ENCODE measurements at regions not wholly inside any gene's neighbourhood (a gene's known extent, or its start where the extent isn't known, plus 50 kb on each side); places are given as distances from the start of the nearest gene placed in this dataset.
"Not testable (repeated sequence)": the region's sequence is repeated elsewhere in the genome, so short reads cannot be mapped to it uniquely, and the experiment has no call there.

DNA sequence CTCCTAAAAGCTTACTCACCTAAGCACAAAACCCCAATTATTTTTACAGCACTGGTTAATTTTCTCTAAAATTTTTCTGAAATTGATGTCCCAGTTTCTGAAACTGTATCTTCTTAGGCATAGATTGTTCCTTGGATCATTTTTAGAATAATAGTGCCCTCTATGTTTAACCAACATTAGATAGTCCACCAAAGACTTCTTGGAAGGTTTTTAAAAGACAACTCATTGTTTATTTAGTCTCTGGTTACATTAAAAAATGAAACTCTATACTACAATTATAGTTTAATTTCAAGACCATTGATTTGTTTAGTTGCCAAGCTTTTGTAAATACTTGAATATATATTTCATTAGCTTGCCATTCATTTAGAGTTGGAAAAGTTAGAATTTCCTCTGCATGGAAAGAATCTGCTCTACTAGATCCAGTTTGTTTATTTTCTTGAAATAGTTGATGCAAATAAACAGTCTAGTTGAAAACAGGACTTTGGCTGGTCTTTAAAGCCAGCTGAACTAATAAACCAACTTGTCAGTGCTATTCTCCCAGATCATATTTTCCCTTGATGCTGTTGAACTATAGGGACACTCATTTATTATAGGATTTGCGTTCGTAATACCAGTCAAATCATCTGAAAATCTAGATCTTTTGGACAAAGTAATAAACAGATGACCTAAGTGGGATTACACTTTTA lies 990.5 kb downstream of the TLE1 start:
- POLR2A ChIA-PET: no interaction called here
- H3K9me3 Mint-ChIP-seq: peaks cover 0 to 23% (median 6%) of the 10 kb centered on the region in 9 donors
- no peak overlapping the region for H3K4me3 Mint-ChIP-seq
- no peaks in the 10 kb centered on the region for H3K36me3 Mint-ChIP-seq
- H3K27ac Mint-ChIP-seq: no peak overlapping the region
- peaks cover 0 to 2% (median 0%) of the 10 kb centered on the region in 4 donors for H3K4me1 Mint-ChIP-seq
- no peak for DNase-seq
- ATAC-seq: no peak
- H3K27me3 Mint-ChIP-seq: peaks cover 0 to 3% (median 0%) of the 10 kb centered on the region in 5 donors

DNA sequence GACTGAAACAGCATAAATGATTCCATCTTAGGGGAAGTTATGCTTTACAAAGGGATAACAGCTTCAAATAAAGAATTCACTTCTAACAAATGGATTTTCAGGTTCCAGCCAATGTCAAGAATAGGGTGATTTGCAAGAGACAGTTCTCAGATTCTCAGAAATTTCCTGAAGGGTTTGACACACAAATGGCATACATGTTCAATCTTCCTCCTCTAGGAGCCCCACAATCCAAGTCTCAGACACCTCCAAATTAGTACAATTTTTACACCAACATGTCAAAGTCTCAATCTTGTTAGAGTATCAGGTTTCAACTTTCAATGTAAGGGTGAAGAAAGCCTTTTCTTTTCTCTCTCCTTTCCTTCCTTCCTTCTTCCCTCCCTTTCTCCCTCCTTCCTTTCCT lies 996.6 kb downstream of the TLE1 start:
- H3K27me3 Mint-ChIP-seq: peaks cover 0 to 3% (median 0%) of the 10 kb centered on the region in 5 donors
- H3K36me3 Mint-ChIP-seq: no peaks in the 10 kb centered on the region
- H3K4me3 Mint-ChIP-seq: no peak overlapping the region

DNA sequence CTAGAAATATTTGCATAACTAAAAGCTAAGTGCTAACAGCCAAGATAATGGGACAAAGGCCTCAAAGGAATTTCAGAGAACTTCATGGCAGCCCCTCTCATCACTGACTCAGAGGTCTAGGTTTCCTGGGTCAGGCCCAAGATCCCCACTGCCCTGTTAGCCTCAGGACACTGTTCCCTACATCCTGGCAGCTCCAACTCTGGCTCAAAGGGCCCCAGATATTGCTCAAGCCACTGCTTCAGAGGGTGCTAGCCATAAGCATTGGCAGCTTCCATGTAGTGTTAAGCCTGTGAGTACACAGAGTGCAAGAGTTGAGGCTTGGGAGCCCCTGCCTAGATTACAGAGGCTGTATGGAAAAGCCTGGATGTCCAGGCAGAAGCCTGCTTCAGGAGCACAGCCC lies 998.1 kb downstream of the TLE1 start:
- ATAC-seq (no peak), DNase-seq (no peak)
- H3K4me1 Mint-ChIP-seq: peaks cover 0 to 2% (median 0%) of the 10 kb centered on the region in 4 donors
- H3K27ac Mint-ChIP-seq: no peak overlapping the region
- H3K36me3 Mint-ChIP-seq: no peaks in the 10 kb centered on the region
- H3K9me3 Mint-ChIP-seq: peaks cover 2 to 22% (median 7%) of the 10 kb centered on the region in 9 donors
- H3K27me3 Mint-ChIP-seq: peaks cover 0 to 3% (median 0%) of the 10 kb centered on the region in 5 donors
- no peak overlapping the region for H3K4me3 Mint-ChIP-seq
- POLR2A ChIA-PET: no interaction called here

More for the DNA sequence above, 996.6 kb downstream of the TLE1 start:
- no peak for ATAC-seq
- POLR2A ChIA-PET: no interaction called here
- peaks cover 2 to 25% (median 7%) of the 10 kb centered on the region in 9 donors for H3K9me3 Mint-ChIP-seq
- H3K27ac Mint-ChIP-seq: no peak overlapping the region
- DNase-seq: no peak
- peaks cover 0 to 2% (median 0%) of the 10 kb centered on the region in 4 donors for H3K4me1 Mint-ChIP-seq

DNA sequence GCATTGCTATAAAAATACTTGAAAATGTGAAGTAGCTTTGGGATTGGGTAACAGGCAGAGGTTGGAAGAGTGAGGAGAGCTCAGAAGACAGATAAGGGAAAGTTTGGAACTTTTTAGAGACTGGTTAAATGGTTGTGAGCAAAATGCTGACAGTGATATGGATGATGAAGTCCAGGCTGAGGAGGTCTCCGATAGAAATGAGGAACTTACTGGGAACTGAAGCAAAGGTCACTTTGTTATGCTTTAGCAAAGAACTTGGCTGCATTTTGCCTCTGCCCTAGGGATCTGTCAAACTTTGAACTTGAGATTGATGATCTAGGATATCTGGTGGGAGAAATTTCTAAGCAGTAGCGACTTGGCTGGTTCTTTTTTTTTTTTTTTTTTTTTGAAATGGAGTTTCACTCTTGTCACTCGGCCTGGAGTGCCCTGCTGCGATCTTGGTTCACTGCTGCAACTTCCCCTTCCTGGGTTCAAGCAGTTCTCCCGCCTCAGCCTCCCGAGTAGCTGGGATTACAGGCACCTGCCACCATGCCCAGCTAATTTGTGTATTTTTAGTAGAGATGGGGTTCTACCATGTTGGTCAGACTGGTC lies 998.9 kb downstream of the TLE1 start:
- H3K4me3 Mint-ChIP-seq: no peak overlapping the region
- DNase-seq (no peak), ATAC-seq (no peak)
- POLR2A ChIA-PET: no interaction called here
- H3K27me3 Mint-ChIP-seq: peaks cover 0 to 3% (median 0%) of the 10 kb centered on the region in 5 donors
- H3K4me1 Mint-ChIP-seq: peaks cover 0 to 2% (median 0%) of the 10 kb centered on the region in 4 donors
- H3K36me3 Mint-ChIP-seq: no peaks in the 10 kb centered on the region
- peaks cover 2 to 21% (median 6%) of the 10 kb centered on the region in 9 donors for H3K9me3 Mint-ChIP-seq
- no peak overlapping the region for H3K27ac Mint-ChIP-seq

DNA sequence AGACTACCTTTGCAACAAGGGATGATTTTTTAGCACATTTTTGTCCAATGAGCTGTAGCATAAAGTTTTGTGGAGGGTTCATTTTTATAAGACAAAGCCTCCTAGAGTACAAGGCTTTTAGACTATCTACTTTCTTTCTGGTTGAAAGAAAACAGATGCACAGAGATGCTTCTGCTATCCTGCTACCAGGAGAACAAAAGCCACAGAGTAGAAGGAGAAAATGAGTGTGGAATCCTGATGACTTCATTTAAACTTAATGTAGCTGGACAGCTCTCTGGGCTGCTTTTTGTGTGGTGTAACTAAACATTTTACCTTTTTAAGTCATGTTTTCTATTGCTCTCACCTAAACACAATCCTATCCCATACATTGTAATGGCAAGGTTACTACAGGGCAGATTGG lies 1009.4 kb downstream of the TLE1 start:
- ATAC-seq (no peak), DNase-seq (no peak)
- H3K27me3 Mint-ChIP-seq: no peaks in the 10 kb centered on the region
- H3K9me3 Mint-ChIP-seq: peaks cover 0 to 8% (median 0%) of the 10 kb centered on the region in 9 donors
- no peaks in the 10 kb centered on the region for H3K4me1 Mint-ChIP-seq
- no peaks in the 10 kb centered on the region for H3K36me3 Mint-ChIP-seq
- POLR2A ChIA-PET: no interaction called here
- no peak overlapping the region for H3K27ac Mint-ChIP-seq
- H3K4me3 Mint-ChIP-seq: no peak overlapping the region

DNA sequence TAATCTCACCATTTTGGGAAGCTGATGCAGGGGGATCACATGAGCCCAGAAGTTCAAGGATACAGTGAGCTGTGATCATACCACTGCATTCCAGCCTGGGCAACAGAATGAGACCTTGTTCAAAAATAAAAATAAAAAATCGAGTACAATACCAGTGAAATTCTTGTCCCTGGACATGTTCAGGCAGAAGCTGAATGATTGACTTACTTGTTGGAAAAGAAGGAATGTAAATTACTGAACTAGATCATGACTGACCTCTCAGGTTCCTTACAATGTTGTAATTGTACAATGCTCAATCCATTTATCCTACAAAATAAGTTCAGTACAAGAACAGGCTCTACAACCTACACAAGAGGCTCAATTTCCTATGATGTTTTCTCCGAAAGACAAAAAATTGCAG lies 1010.4 kb downstream of the TLE1 start:
- H3K9me3 Mint-ChIP-seq: peaks cover 0 to 9% (median 0%) of the 10 kb centered on the region in 9 donors
- no peaks in the 10 kb centered on the region for H3K36me3 Mint-ChIP-seq
- no peak overlapping the region for H3K27ac Mint-ChIP-seq
- no peaks in the 10 kb centered on the region for H3K27me3 Mint-ChIP-seq
- H3K4me1 Mint-ChIP-seq: no peaks in the 10 kb centered on the region
- ATAC-seq (no peak), DNase-seq (no peak)
- no peak overlapping the region for H3K4me3 Mint-ChIP-seq
- POLR2A ChIA-PET: no interaction called here

DNA sequence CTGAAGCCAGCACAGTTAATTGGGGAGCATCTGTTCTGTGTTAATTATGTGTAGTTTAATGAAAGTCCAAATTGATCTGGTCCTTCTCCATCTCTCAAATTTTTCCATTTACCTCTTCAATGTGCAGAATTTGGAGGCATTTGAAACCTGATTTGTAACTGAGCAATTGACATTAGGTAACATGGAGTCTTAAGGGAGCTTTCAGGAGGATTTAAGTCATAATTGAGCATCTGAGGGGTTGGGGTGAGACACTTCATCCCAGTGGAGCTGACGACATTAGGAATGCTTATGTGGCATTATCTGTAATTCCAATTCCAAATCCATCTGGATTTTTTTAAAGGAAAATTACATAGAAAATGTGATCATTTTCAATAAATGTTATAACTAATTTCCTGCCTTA lies 1015.9 kb downstream of the TLE1 start:
- POLR2A ChIA-PET: no interaction called here
- Mint-ChIP-seq H3K27me3 (peaks cover 0 to 2% (median 0%) of the 10 kb centered on the region in 5 donors), H3K36me3 (no peaks in the 10 kb centered on the region), H3K4me3 (no peak overlapping the region), H3K9me3 (peaks cover under 1 to 19% (median 7%) of the 10 kb centered on the region in 9 donors), H3K27ac (no peak overlapping the region), H3K4me1 (no peaks in the 10 kb centered on the region)
- ATAC-seq (no peak), DNase-seq (no peak)

DNA sequence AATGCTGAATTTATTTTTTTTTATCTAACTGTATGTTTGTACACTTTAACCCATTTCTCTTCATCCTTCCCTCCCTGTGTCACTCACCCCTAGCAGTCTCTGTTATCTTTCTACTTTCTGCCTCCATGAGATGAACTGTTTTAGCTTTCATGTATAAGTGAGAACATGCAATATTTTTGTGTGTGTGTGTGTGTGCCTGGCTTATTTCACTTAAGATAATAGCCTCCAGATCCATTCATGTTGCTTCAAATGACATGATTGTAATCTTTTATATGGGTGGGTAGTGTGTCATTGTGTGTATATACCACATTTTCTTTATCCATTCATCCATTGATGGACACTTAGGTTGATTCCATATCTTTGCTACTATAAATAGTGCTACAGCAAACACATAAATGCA lies 1023.9 kb downstream of the TLE1 start:
- POLR2A ChIA-PET: no interaction called here
- no peak overlapping the region for H3K4me3 Mint-ChIP-seq
- H3K4me1 Mint-ChIP-seq: peaks cover 0 to 8% (median 0%) of the 10 kb centered on the region in 4 donors
- H3K27me3 Mint-ChIP-seq: peaks cover 0 to 1% (median 0%) of the 10 kb centered on the region in 5 donors
- no peak overlapping the region for H3K27ac Mint-ChIP-seq
- peaks cover 0 to 5% (median 0%) of the 10 kb centered on the region in 3 donors for H3K36me3 Mint-ChIP-seq
- H3K9me3 Mint-ChIP-seq: peaks cover 2 to 23% (median 14%) of the 10 kb centered on the region in 9 donors
- DNase-seq (no peak), ATAC-seq (no peak)

DNA sequence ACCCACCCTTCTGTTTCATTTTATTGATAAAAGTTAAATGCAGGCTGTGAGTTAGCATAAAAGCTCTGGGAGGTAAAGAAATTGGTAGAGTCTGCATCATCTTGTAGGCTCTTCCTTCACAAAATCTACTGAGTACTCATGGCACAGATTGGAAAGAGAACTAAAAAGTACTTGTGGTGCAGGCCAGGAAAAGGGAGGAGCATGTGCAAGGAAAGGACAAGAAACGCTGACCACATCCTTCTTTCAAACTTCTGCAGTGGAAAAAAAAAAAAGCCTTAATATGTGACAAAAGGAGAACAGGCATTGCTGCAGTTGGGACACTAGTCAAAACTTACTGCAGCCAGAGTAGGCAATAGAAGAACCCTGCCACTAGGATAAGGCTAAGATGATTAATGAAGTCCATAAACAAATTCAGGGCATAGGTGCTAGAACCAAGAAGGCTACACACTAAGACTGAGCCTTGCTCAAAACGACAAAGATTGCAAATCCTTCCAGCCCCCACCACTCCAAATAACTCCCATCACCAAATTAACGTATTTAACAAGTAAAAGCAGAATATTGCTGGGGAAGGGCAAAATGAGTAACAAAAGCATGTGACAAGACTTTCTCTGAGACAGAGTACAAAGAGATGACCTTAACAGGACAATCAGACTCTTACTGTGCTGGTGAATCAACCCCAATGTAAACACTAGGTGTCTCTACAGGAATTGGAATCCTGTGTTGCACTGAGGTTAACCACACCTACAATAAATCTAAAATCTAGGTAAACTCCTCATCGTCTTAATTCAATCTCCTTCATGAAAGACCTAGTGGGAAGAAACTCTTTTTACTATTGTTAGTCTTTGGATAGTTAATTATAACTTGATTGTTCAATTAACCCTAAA lies 1024.8 kb downstream of the TLE1 start:
- POLR2A ChIA-PET: no interaction called here
- Mint-ChIP-seq H3K4me1 (peaks cover 0 to 8% (median 0%) of the 10 kb centered on the region in 4 donors), H3K36me3 (peaks cover 0 to 5% (median 0%) of the 10 kb centered on the region in 3 donors), H3K4me3 (no peak overlapping the region), H3K27ac (no peak overlapping the region), H3K27me3 (no peaks in the 10 kb centered on the region), H3K9me3 (peaks cover 0 to 23% (median 10%) of the 10 kb centered on the region in 9 donors)
- no peak for ATAC-seq
- DNase-seq: no peak

DNA sequence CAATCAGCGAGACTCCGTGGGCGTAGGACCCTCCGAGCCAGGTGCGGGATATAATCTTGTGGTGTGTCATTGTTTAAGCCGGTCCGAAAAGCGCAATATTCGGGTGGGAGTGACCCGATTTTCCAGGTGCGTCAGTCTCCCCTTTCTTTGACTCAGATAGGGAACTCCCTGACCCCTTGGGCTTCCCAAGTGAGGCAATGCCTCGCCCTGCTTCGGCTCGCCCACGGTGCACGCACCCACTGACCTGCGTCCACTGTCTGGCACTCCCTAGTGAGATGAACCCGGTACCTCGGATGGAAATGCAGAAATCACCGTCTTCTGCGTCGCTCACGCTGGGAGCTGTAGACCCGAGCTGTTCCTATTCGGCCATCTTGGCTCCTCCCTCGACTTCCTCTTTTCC lies 1029.6 kb downstream of the TLE1 start:
- H3K27ac Mint-ChIP-seq, H3K4me1 Mint-ChIP-seq, H3K27me3 Mint-ChIP-seq, DNase-seq, ATAC-seq, H3K36me3 Mint-ChIP-seq, POLR2A ChIA-PET, H3K4me3 Mint-ChIP-seq: not testable (repeated sequence)
- H3K9me3 Mint-ChIP-seq: peaks cover 0 to 13% (median 5%) of the 10 kb centered on the region in 9 donors

DNA sequence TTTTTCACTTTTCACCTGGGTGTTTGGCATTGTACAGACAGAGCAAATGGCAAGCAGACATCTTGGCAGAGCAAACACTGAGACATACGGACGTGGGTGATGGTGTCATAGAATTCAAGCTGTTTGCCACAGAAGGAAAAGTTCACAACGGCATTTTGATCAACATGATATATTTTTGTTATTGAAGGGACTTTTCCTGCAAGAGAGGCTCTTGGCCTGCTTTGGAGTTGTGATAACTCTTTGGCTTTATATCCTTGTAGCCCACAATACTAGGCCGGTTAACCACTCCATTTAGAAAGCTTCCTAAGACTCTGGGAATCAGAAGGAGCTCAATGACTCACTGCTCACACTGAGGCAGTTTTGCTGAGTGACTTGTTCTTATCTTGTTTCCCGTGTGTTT lies 1038.3 kb downstream of the TLE1 start:
- DNase-seq: no peak
- Mint-ChIP-seq H3K36me3 (no peaks in the 10 kb centered on the region), H3K4me1 (no peaks in the 10 kb centered on the region), H3K27ac (no peak overlapping the region), H3K9me3 (peaks cover 0 to 7% (median 0%) of the 10 kb centered on the region in 9 donors), H3K4me3 (no peak overlapping the region), H3K27me3 (no peaks in the 10 kb centered on the region)
- POLR2A ChIA-PET: no interaction called here
- ATAC-seq: no peak

DNA sequence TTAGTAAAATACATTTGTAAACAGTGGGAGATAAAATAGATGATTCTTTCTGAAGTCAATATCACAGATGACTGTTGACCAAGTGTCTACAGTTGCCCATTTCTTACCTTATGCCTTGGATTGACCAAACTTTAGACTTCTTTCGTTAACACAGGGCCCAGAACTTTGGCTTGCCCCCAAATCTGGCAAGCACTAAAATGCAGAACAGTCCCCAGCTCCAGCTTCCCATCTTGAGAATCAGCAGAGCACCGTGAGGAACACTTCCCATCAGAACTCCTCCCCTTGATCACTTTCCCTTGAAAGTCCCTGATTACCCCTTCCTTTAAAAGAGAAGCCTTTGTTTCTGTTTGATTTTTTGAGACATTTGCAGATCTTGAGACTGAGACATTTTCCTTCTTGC lies 1039.9 kb downstream of the TLE1 start:
- no peaks in the 10 kb centered on the region for H3K27me3 Mint-ChIP-seq
- H3K9me3 Mint-ChIP-seq: peaks cover 0 to 5% (median 0%) of the 10 kb centered on the region in 9 donors
- no peak for ATAC-seq

DNA sequence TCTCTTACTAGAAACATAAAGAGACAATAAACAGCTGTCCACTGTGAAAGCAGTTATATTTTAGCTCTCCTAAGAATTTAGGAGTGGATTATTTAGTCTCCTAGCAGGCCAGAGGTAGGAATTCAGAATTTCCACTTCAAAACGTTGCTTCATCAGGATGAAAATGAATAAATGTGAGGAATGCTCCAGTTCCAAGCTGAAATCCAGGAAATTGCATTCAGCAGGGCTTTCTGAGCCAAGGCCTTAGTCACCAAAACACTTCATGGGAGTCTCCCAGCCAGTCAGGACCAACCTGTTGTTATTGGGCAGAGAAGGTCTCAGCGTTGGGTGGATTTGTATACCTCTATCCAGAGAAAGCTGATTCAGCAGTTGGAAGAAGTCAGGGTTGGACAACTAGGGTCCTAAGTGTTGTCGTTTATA lies 1040.3 kb downstream of the TLE1 start:
- DNase-seq (no peak), ATAC-seq (no peak)
- no peak overlapping the region for H3K4me3 Mint-ChIP-seq
- H3K27me3 Mint-ChIP-seq: no peaks in the 10 kb centered on the region
- POLR2A ChIA-PET: no interaction called here
- peaks cover 0 to 5% (median 0%) of the 10 kb centered on the region in 9 donors for H3K9me3 Mint-ChIP-seq
- H3K36me3 Mint-ChIP-seq: no peaks in the 10 kb centered on the region
- no peaks in the 10 kb centered on the region for H3K4me1 Mint-ChIP-seq
- H3K27ac Mint-ChIP-seq: no peak overlapping the region

More for the DNA sequence above, 1039.9 kb downstream of the TLE1 start:
- Mint-ChIP-seq H3K36me3 (no peaks in the 10 kb centered on the region), H3K27ac (no peak overlapping the region), H3K4me1 (no peaks in the 10 kb centered on the region), H3K4me3 (no peak overlapping the region)
- POLR2A ChIA-PET: no interaction called here
- no peak for DNase-seq

Data from naive thymus-derived CD8-positive, alpha-beta T cell (primary cell).